Caco-2 (cell line): ENCODE measurements at regions not wholly inside any gene's neighbourhood (a gene's known extent, or its start where the extent isn't known, plus 50 kb on each side); places are given as distances from the start of the nearest gene placed in this dataset.

Source experiments
- BruUV-seq: library from RNA; stranded (reverse); fragments of 400-500 nt; replicated peaks from 2 replicates; lab custom pipeline; 2021; lab: Mats Ljungman, UMichigan
- CTCF ChIA-PET: fragments of 300-600 bp; sonication (Branson Sonifier 250); formaldehyde crosslinking; loops from one replicate; lab custom pipeline; 2022; ENCODE audit warnings: antibody characterized with exemption; lab: Charles Lee
- POLR2A ChIA-PET: fragments of 300-600 bp; sonication (Branson Sonifier 250); formaldehyde crosslinking; loops from one replicate; lab custom pipeline; 2022; ENCODE audit warnings: antibody characterized with exemption; lab: Charles Lee
- DNase-seq, 2 experiments: peaks; one replicate each; pipeline versions ENCODE4 v3.0.0 to v3.0.0-alpha.2; 2020 to 2022
- H3K27me3 ChIP-seq: replicated peaks from 2 replicates; pipeline ENCODE4 v1.6.0; 2011; ENCODE audit warnings: low read length; ENCODE audit not compliant: control insufficient read depth, insufficient read depth
- H3K36me3 ChIP-seq: 2 replicates; pipeline ENCODE4 v1.5.1; 2011; ENCODE audit warnings: low read length; ENCODE audit not compliant: control insufficient read depth, insufficient read depth
- H3K4me1 ChIP-seq: fragments of 250-450 bp; sonication (Bioruptor Pico); 2 replicates; pipeline ENCODE4 v1.5.1; 2020; ENCODE audit warnings: mild to moderate bottlenecking
- H3K4me3 ChIP-seq: 2 replicates; pipeline ENCODE4 v1.5.1; 2011; ENCODE audit warnings: low read depth, mild to moderate bottlenecking, control low read depth, low read length
- H3K9me3 ChIP-seq: fragments of 250-450 bp; sonication (Bioruptor Pico); 2 replicates; pipeline ENCODE4 v1.5.1; 2020; ENCODE audit warnings: mild to moderate bottlenecking, moderate library complexity
- H3K27ac Mint-ChIP-seq: one replicate; pipeline ENCODE4 v1.8.0; 2022; ENCODE audit warnings: mixed read lengths; ENCODE audit not compliant: unreplicated experiment
- H3K27me3 Mint-ChIP-seq: one replicate; pipeline ENCODE4 v1.8.0; 2022; ENCODE audit warnings: mixed read lengths; ENCODE audit not compliant: insufficient read depth, unreplicated experiment
- H3K36me3 Mint-ChIP-seq: one replicate; pipeline ENCODE4 v1.8.0; 2022; ENCODE audit warnings: mild to moderate bottlenecking, mixed read lengths; ENCODE audit not compliant: insufficient read depth, unreplicated experiment
- H3K4me1 Mint-ChIP-seq: one replicate; pipeline ENCODE4 v1.8.0; 2022; ENCODE audit warnings: low read depth, mixed read lengths; ENCODE audit not compliant: unreplicated experiment
- H3K4me3 Mint-ChIP-seq: one replicate; pipeline ENCODE4 v1.8.0; 2022; ENCODE audit warnings: mild to moderate bottlenecking, moderate library complexity, mixed read lengths; ENCODE audit not compliant: unreplicated experiment
- H3K9me3 Mint-ChIP-seq: one replicate; pipeline ENCODE4 v1.8.0; 2022; ENCODE audit warnings: mixed read lengths; ENCODE audit not compliant: unreplicated experiment
- CTCF ChIP-seq, 2 experiments: fragments of 200-600 bp in 1 of 2; IDR thresholded peaks; 1 replicate in 1 of 2; 2 replicates in 1 of 2; pipeline versions ENCODE4 v1.5.1 to v1.8.0; 2011 to 2022; ENCODE audit warnings: antibody characterized with exemption in 1 of 2, control low read depth in 1 of 2, inconsistent platforms in 1 of 2, low read depth in 1 of 2, low read length in 1 of 2, mild to moderate bottlenecking in 1 of 2, moderate library complexity in 1 of 2; ENCODE audit not compliant: insufficient read depth in 1 of 2, severe bottlenecking in 1 of 2, unreplicated experiment in 1 of 2
- intact Hi-C: fragments of 100-400 bp; cut with micrococcal nuclease; formaldehyde crosslinking; loops from one replicate; pipeline ENCODE4 v1.10.0; 2022; ENCODE audit not compliant: unreplicated experiment

GRCh38 chr6:71486461-71486860 lies 197.8 kb downstream of the OGFRL1 start:
- TF ChIP-seq CTCF (IDR thresholded peaks at IDR 0.05; ENCODE audit: insufficient read depth in 1 of 2, low read depth in 1 of 2, low read length in 1 of 2, severe bottlenecking in 1 of 2, unreplicated experiment in 1 of 2) = no peak
- intact Hi-C loops = no loop called here
- H3K4me3 ChIP-seq = no peak overlapping the region
- no peaks in the 10 kb centered on the region for H3K27me3 ChIP-seq
- no peak for DNase-seq
- ChIA-PET CTCF (no interaction called here), POLR2A (no interaction called here)
- Mint-ChIP-seq H3K9me3 (peaks cover 6% of the 10 kb centered on the region), H3K4me1 (peaks cover 35% of the 10 kb centered on the region), H3K4me3 (no peak overlapping the region), H3K27ac (no peak overlapping the region), H3K36me3 (peaks cover 8% of the 10 kb centered on the region), H3K27me3 (no peaks in the 10 kb centered on the region)
- H3K4me1 ChIP-seq = peaks cover 33% of the 10 kb centered on the region
- H3K36me3 ChIP-seq = no peaks in the 10 kb centered on the region
- H3K9me3 ChIP-seq = no peaks in the 10 kb centered on the region
- BruUV-seq = no TSS peak

GRCh38 chr6:71488186-71488585 lies 199.6 kb downstream of the OGFRL1 start:
- no peak for TF ChIP-seq CTCF (IDR thresholded peaks at IDR 0.05; ENCODE audit: insufficient read depth in 1 of 2, low read depth in 1 of 2, low read length in 1 of 2, severe bottlenecking in 1 of 2, unreplicated experiment in 1 of 2)

DNA sequence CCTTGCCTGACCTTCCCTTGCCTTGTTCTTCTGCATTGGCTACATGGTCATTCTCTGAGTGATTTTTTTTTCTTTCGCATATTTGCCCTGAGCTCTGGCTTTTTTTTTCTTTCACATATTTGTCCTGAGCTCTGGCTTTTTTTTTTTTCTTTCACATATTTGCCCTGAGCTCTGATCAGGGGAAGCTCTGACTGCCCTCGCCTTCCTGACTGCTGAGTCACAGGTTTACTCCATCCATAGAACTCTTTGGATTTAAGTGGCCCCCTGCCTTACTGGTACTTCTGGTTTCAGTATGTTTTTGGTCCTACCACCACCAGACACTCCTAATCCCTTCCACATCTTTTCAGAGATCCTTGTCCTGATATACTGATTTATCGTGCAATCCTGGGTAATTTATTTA lies 201.1 kb downstream of the OGFRL1 start:
- intact Hi-C loops = loop anchor here (1.0 kb wide), 2 partner anchors 13 to 85 kb away; no protein-coding TSS in a partner anchor
- Mint-ChIP-seq H3K9me3 (no peaks in the 10 kb centered on the region), H3K4me3 (peak overlapping the region; percentile 46), H3K4me1 (peaks cover 23% of the 10 kb centered on the region), H3K27me3 (no peaks in the 10 kb centered on the region), H3K27ac (peak overlapping the region; percentile 87), H3K36me3 (peaks cover 8% of the 10 kb centered on the region)
- Histone ChIP-seq H3K4me3 (no peak overlapping the region), H3K9me3 (no peaks in the 10 kb centered on the region), H3K27me3 (no peaks in the 10 kb centered on the region), H3K36me3 (no peaks in the 10 kb centered on the region), H3K4me1 (peaks cover 44% of the 10 kb centered on the region)
- TF ChIP-seq CTCF (IDR thresholded peaks at IDR 0.05; ENCODE audit: insufficient read depth in 1 of 2, low read depth in 1 of 2, low read length in 1 of 2, severe bottlenecking in 1 of 2, unreplicated experiment in 1 of 2) = no peak
- BruUV-seq = no TSS peak
- peak; percentile 86 to 91 for DNase-seq
- POLR2A ChIA-PET = interaction anchor here (0.6 to 1.4 kb wide), 4 partner anchors 10 to 85 kb away, joined by 3 to 6 read pairs (median 4); no protein-coding TSS in a partner anchor
- CTCF ChIA-PET = interaction anchor here (0.8 to 1.0 kb wide), 3 partner anchors 14 to 104 kb away, joined by 3 to 4 read pairs (median 4); no protein-coding TSS in a partner anchor

More at GRCh38 chr6:71488186-71488585, 199.6 kb downstream of the OGFRL1 start:
- Mint-ChIP-seq H3K27ac (peak overlapping the region; percentile 87), H3K4me1 (peaks cover 27% of the 10 kb centered on the region), H3K4me3 (no peak overlapping the region), H3K9me3 (no peaks in the 10 kb centered on the region), H3K27me3 (no peaks in the 10 kb centered on the region), H3K36me3 (peaks cover 8% of the 10 kb centered on the region)
- H3K9me3 ChIP-seq = no peaks in the 10 kb centered on the region
- H3K36me3 ChIP-seq = no peaks in the 10 kb centered on the region
- peaks cover 44% of the 10 kb centered on the region for H3K4me1 ChIP-seq
- BruUV-seq = no TSS peak
- ChIA-PET POLR2A (no interaction called here), CTCF (no interaction called here)
- intact Hi-C loops = no loop called here
- no peak for DNase-seq
- no peaks in the 10 kb centered on the region for H3K27me3 ChIP-seq
- H3K4me3 ChIP-seq = no peak overlapping the region
